Activated CD4-positive, alpha-beta T cell treated with anti-CD3 and anti-CD28 coated beads, Interleukin-2, amount 50 U/mL, for 1 hour (primary cell): ENCODE measurements at regions not wholly inside any gene's neighbourhood (a gene's known extent, or its start where the extent isn't known, plus 50 kb on each side); places are given as distances from the start of the nearest gene placed in this dataset.
A peak's percentile ranks its signal among the peaks of the same experiment; 100 is the strongest.

Source experiments
- DNase-seq: peaks from one replicate; pipeline ENCODE4 v3.0.0-alpha.2; 2020

- DNase-seq: no peak
Observed at GRCh38 chr4:20354120-20354519, 102.4 kb downstream of the SLIT2 start.

DNA sequence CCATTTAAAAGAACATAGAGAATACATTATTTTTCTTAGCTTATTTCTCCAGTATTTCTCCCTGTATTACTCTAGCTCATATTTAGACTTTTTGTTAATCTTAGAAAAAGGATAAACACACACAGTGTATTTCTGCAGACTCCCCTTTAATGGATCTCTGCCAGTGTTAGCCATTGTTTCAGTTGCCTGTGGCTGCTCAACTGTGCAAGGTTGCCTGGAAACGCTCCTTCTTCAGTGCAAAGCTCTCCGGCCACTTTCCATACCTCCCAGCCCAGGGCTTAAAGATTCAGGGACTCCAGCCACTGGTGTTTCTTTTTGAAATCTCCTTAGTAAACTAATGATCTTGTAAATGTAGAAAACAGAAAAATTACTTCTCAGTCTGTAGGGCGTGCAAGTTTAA is 104.9 kb downstream of the SLIT2 start:
- no peak for DNase-seq

- DNase-seq: no peak
Observed at GRCh38 chr4:20358110-20358509, 106.4 kb downstream of the SLIT2 start.

- no peak for DNase-seq
Observed at GRCh38 chr4:20359692-20360091, 108.0 kb downstream of the SLIT2 start.

- DNase-seq: no peak
Observed at GRCh38 chr4:20362148-20362547, 110.4 kb downstream of the SLIT2 start.

GRCh38 chr4:20364969-20365368 is 113.3 kb downstream of the SLIT2 start:
- no peak for DNase-seq

DNA sequence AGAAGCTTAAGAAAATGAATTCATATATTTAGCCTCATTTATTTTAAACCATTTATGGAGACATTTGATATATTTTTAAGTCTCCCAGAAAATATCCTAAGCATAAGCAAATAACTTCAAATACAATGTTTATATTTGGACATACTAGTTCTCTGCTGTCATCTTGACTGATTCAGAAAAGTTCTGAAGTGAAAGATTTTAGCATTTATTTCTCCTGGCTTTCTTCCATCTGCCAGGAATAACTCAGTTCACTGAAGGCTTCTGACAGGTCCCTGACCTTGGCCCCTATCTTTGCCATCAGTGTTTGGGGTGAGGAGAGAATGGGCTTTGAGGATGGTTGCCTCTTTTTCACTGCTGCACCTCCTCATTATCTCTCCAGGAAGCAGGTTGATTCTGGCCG is 115.7 kb downstream of the SLIT2 start:
- no peak for DNase-seq

DNA sequence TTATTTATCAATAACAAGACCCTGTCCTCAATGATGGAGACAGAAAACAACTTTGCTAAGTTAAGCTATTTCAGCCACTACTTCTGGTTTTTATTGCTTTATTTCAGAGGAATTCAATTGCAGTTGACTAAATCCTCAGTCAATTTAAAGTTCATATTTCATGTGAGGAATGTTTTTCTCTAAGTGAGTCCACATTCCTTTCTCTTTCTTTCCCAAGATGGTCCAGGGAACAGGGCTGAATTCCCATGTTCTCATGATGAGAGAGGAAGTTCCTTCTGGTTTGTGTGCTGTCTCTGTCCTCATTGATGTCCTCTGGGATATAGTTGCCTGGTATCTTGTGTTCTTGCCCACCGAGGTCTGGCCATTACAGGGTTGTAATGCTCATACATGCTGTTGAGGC is 117.2 kb downstream of the SLIT2 start:
- DNase-seq: no peak

DNA sequence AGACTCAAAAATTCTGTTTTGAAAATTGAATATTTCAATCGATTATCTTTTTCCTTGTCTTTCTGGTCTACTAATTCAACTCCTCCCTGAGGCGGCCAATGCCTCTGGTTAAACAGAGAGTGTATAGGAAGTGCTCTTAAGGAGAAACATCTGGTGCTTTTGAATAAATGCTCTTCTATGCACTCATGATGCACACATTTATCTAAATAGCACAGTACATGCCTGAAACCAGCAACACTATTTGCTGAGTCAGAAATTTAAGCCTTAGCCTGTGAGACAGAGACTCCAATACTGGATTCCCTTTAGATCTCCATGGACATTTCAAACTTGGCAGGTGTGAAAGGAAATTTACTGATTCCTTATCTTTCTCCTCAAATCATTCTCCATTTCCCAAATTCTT is 118.6 kb downstream of the SLIT2 start:
- no peak for DNase-seq

GRCh38 chr4:20376070-20376469 is 124.4 kb downstream of the SLIT2 start:
- no peak for DNase-seq

GRCh38 chr4:20378181-20378580 is 126.5 kb downstream of the SLIT2 start:
- DNase-seq: no peak

- no peak for DNase-seq
Observed at GRCh38 chr4:20381005-20381404, 129.3 kb downstream of the SLIT2 start.

GRCh38 chr4:20383283-20383682 is 131.6 kb downstream of the SLIT2 start:
- DNase-seq: no peak

DNA sequence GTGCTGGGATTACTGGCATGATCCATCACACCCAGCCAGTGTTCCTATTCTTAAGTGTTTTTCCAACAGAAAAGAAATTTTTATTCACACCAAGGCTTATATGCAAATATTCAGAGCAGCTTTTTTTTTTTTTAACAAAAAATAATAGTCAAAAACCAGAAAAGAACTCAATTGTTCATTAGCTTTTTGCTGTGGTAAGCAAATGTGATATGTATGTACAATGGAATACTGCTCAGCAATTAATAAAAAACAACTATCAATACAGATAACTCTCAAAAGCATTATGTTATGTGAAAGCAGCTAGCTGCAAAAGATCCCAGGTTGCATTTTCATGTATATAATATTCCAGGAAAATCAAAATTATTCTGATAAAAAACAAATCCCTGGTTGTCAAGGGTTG is 132.3 kb downstream of the SLIT2 start:
- DNase-seq: no peak

DNA sequence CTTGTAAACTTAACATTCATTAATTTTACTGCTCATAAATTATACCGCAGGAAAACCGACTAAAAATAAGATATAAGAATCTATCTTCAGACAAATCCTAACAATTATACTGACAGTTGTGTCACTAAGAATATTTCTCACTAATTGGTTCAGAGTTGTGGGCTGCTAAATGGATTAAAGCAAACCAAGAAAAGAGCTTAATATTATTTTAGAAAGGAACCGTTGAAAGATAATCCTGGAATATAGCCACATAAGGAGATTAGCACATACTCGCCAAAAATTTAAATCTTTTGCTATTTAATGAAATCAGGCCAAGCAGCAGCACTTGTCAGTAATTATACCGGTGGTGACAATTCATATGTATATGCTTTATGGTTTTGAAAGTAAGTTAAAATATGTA is 132.8 kb downstream of the SLIT2 start:
- DNase-seq: no peak

- no peak for DNase-seq
Observed at GRCh38 chr4:20386001-20386740, 134.5 kb downstream of the SLIT2 start.

GRCh38 chr4:20386906-20387305 is 135.2 kb downstream of the SLIT2 start:
- no peak for DNase-seq

GRCh38 chr4:20391198-20391597 is 139.5 kb downstream of the SLIT2 start:
- no peak for DNase-seq

DNA sequence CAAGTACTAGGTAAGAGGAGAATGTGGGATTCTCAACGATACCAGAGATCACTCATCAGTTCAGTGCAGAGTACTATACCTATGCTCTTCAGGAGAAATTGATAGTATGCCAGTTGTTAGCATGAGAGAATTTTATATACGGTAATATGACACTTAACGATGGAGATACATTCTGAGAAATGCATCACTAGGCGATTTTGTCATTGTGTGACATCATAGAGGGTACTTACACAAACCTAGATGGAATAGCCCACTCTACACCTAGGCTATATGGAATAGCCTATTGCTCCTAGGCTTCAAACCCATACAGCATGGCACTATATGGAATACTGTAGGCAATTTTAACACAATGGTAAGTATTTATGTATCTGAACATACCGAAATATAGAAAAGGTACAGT is 140.2 kb downstream of the SLIT2 start:
- DNase-seq: no peak

- DNase-seq: no peak
Observed at GRCh38 chr4:20393486-20394100, 141.9 kb downstream of the SLIT2 start.

- no peak for DNase-seq
Observed at GRCh38 chr4:20394512-20394911, 142.8 kb downstream of the SLIT2 start.

GRCh38 chr4:20395160-20395773 is 143.6 kb downstream of the SLIT2 start:
- DNase-seq: peak; percentile 5

GRCh38 chr4:20403290-20403689 is 151.6 kb downstream of the SLIT2 start:
- DNase-seq: no peak

- DNase-seq: no peak
Observed at GRCh38 chr4:20403846-20404245, 152.1 kb downstream of the SLIT2 start.

DNA sequence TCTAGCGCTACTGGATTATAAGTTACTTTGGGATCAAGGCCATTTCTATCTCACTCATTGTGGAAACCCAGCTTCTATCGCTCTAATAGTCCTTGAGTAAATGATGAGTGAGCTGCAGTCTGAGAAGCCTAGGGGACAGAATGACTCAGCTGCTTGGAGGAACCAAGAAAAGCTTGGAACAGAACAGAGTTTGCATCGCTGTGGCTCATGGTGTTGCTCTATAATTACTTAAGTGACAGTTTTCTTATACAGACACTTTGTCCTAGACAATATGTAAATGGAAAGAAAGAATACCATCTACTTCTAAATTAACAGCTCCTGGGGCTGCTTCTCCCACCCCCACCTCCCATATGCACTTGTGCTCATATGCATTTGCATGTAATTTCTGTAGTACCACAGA is 156.9 kb downstream of the SLIT2 start:
- no peak for DNase-seq
